NCI-H524 treated with DMSO at 0.1 percent for 48 hours (cell line): ENCODE measurements at regions not wholly inside any gene's neighbourhood (a gene's known extent, or its start where the extent isn't known, plus 50 kb on each side); places are given as distances from the start of the nearest gene placed in this dataset.

Experiments
- DNase-seq: peaks from one replicate; lab custom pipeline; 2025; lab: John Stamatoyannopoulos, UW

GRCh38 chr2:118321432-118322105, 233.3 kb downstream of the INSIG2 start:
- DNase-seq, result no peak

DNA sequence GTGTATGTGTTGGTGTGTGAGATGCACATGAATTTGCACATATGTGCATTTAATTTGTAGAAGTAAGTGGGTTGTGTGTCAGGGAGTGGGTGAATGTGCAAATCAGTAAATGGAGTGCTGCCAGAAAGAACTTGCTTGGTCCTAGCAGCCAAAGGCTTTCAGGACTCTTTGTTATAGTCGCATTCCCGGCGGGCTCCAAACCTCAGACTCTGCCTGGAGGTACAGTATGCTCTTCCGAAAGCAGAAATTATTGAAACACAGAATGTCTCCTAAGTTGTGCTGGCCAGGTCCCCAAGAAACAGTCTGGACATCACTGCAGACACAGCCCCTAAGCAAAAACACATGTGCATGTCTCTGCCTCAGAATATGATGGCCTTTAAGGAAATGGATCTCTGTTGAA, 232.4 kb downstream of the INSIG2 start:
- no peak for DNase-seq

- DNase-seq, result no peak
Measured at GRCh38 chr2:118320196-118320595, 231.9 kb downstream of the INSIG2 start.

- no peak for DNase-seq
Measured at GRCh38 chr2:118319271-118319684, 231.0 kb downstream of the INSIG2 start.

DNA sequence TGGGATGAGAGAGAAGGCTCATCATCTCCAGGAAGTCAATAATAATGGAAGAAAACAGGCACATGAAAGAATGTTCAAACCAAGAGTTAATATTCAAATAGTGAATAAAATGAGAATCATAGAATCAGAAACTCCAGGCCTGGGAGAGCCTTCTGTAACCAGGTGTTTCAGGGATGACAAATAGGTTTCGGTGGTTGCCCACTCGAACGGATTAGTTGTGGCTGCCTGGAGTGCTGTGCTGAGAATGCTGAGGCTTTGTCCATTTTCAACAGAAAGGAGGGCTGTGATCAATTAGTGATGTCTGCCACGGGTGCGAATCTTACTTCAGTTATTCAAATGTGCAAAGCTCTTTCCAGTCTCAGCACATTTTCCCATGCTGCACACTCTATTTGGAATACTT, 227.3 kb downstream of the INSIG2 start:
- no peak for DNase-seq

GRCh38 chr2:118312969-118313756, 224.9 kb downstream of the INSIG2 start:
- DNase-seq, result peak; percentile 64

- DNase-seq, result no peak
Measured at GRCh38 chr2:118310681-118311429, 222.6 kb downstream of the INSIG2 start.

DNA sequence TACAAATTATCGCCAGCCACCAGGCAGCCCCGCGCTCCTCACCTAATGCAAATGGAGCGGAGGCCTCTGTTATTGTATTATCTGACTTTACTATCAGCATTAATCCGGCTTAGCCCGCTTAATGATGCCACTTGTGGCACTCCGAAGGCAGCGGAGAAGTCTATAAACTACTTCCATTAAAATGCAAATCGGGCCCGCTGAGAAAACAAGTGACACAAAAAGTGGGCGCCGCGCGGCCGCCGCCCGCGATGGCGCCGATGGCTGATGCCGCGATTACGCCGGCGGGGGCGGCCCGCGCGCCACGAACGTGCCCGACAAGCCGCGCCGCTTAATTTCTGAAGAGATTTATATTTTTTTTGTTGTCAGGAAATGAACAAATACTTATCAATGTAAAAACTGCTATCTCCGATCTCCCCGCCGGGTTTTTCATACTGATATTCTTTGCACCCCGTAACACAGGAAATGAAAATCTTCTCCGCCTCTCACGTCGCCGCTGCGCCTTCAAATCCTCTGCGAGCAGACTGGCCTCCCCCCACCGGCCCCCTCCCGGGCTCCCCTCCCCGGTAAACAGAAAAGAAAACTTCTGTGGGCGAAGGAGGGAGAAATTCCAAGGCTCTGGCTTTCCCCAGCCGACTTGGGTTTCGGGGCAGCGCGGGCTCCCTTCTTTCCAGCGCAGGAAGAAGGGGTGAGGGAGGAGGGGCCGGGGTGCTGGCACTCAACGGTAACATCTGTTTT, 221.8 kb downstream of the INSIG2 start:
- DNase-seq, result peak; percentile 91

- no peak for DNase-seq
Measured at GRCh38 chr2:118309257-118309945, 221.1 kb downstream of the INSIG2 start.

- DNase-seq, result no peak
Measured at GRCh38 chr2:118307864-118308263, 219.6 kb downstream of the INSIG2 start.

GRCh38 chr2:118301248-118301647, 213.0 kb downstream of the INSIG2 start:
- DNase-seq, result no peak

DNA sequence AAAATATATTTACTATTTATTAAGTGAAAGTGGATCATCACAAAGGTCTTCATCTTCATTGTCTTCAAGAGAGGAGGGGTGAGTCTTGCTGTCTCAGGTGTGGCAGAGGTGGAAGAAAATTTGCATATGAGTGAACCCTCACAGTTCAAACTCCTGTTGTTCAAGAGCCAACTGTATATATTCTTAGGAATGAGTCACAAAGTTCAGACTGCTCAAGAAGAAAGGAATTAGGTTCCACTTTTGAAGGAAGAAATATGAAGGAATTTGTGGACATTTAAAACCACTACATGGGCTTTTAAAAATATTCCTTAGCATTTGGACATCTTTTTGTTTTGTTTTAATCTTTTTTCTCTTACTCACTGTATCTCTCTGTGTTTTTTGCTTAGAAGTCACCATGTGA, 212.6 kb downstream of the INSIG2 start:
- DNase-seq, result no peak

- no peak for DNase-seq
Measured at GRCh38 chr2:118296663-118297062, 208.4 kb downstream of the INSIG2 start.

- no peak for DNase-seq
Measured at GRCh38 chr2:118295592-118296390, 207.5 kb downstream of the INSIG2 start.

DNA sequence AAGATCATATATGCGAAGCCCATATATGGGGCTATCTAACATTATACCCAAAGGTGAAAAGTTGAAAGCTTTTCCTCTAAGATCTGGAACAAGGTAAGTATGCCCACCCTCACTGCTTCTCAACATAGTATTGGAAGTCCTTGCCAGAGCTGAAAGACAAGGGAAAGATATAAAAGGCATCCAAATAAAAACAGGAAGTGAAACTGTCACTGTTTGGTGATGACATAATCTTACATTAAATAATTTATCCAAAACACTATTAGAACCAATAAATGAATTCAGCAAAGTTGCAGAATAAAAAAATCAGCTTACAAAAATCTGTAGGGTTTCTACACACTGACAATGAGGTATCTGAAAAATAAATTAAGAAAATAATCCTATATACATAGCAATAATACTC, 205.8 kb downstream of the INSIG2 start:
- DNase-seq, result no peak

- no peak for DNase-seq
Measured at GRCh38 chr2:118292991-118293390, 204.7 kb downstream of the INSIG2 start.

GRCh38 chr2:118291251-118291880, 203.1 kb downstream of the INSIG2 start:
- no peak for DNase-seq

- no peak for DNase-seq
Measured at GRCh38 chr2:118290411-118291250, 202.4 kb downstream of the INSIG2 start.

DNA sequence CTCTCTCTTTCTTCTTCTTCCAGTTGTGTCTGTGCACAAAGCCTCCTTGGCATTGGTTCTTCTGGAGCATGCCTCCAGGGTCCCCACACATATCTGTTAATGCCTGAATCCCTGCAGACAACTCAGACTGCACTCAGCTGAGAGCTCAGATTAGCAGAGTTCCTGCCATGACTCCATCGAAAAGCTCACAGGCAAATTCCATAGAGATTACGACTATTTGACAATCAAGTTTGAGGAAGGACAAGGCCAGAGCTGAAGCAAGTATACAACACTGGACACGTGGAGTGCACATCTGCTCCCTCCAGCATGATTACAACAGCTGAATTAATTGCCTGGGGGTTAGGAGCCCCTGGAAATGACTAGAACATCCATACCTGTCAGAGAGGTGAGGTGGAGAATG, 190.7 kb downstream of the INSIG2 start:
- DNase-seq, result no peak
